ENCODE measurements at regions not wholly inside any gene's neighbourhood (a gene's known extent, or its start where the extent isn't known, plus 50 kb on each side); places are given as distances from the start of the nearest gene placed in this dataset.

GRCh38 chr2:60678551-60678950, 77.5 kb upstream of the PAPOLG start:
- Histone ChIP-seq H3K27ac (ENCODE audit: extremely low read depth, low read depth, low read length) (no peak overlapping the region), H3K36me3 (ENCODE audit: control insufficient read depth in 2 of 2, insufficient read depth in 1 of 2, low read length in 2 of 2) (no peaks in the 10 kb centered on the region), H3K4me1 (ENCODE audit: control insufficient read depth, insufficient read depth, low read length) (no peaks in the 10 kb centered on the region), H3K9me3 (ENCODE audit: control insufficient read depth, insufficient read depth, low read depth, low read length) (no peaks in the 10 kb centered on the region), H3K4me3 (ENCODE audit: low read depth, low read length) (no peak overlapping the region)
- ChIA-PET CTCF (no interaction called here), POLR2A (no interaction called here)
- no peak for TF ChIP-seq GLIS2 (tag by site-specific recombination; IDR thresholded peaks at IDR 0.05)
- no peak for TF ChIP-seq ZNF398 (tag by site-specific recombination; IDR thresholded peaks at IDR 0.05)
- TF ChIP-seq EGR2 (tag by site-specific recombination; IDR thresholded peaks at IDR 0.05; ENCODE audit: low read depth), result no peak
- TF ChIP-seq ZNF600 (tag by site-specific recombination; IDR thresholded peaks at IDR 0.05), result no peak
- TF ChIP-seq ZBTB21 (tag by site-specific recombination; IDR thresholded peaks at IDR 0.05), result no peak
- TF ChIP-seq RBAK (tag by site-specific recombination; IDR thresholded peaks at IDR 0.05), result no peak

- Histone ChIP-seq H3K4me1 (ENCODE audit: control insufficient read depth, insufficient read depth, low read length) (no peaks in the 10 kb centered on the region), H3K4me3 (ENCODE audit: low read depth, low read length) (no peak overlapping the region), H3K9me3 (ENCODE audit: control insufficient read depth, insufficient read depth, low read depth, low read length) (no peaks in the 10 kb centered on the region), H3K36me3 (ENCODE audit: control insufficient read depth in 2 of 2, insufficient read depth in 1 of 2, low read length in 2 of 2) (no peaks in the 10 kb centered on the region), H3K27ac (ENCODE audit: extremely low read depth, low read depth, low read length) (no peak overlapping the region)
- ChIA-PET CTCF (no interaction called here), POLR2A (no interaction called here)
- no peak for TF ChIP-seq ZNF558 (tag by site-specific recombination; IDR thresholded peaks at IDR 0.05)
- no peak for TF ChIP-seq ZNF335 (tag by site-specific recombination; conservative IDR thresholded peaks at IDR 0.05)
- no peak for TF ChIP-seq SP7 (tag by site-specific recombination; IDR thresholded peaks at IDR 0.05)
- no peak for TF ChIP-seq ZNF404 (tag by site-specific recombination; IDR thresholded peaks at IDR 0.05)
- TF ChIP-seq GLIS1 (tag by site-specific recombination; IDR thresholded peaks at IDR 0.05), result no peak
- TF ChIP-seq ZSCAN4 (tag by site-specific recombination; IDR thresholded peaks at IDR 0.05), result no peak
- no peak for TF ChIP-seq ZBTB8A (tag by site-specific recombination; IDR thresholded peaks at IDR 0.05)
- TF ChIP-seq ZNF248 (tag by site-specific recombination; IDR thresholded peaks at IDR 0.05), result no peak
- TF ChIP-seq MYNN (tag by site-specific recombination; IDR thresholded peaks at IDR 0.05; ENCODE audit: borderline replicate concordance), result no peak
- TF ChIP-seq ZBTB11 (tag by site-specific recombination; conservative IDR thresholded peaks at IDR 0.05; ENCODE audit: low read depth), result no peak
- no peak for TF ChIP-seq ZNF544 (tag by site-specific recombination; IDR thresholded peaks at IDR 0.05)
- no peak for TF ChIP-seq AEBP2 (tag by site-specific recombination; IDR thresholded peaks at IDR 0.05; ENCODE audit: borderline replicate concordance)
- no peak for TF ChIP-seq ZNF600 (tag by site-specific recombination; IDR thresholded peaks at IDR 0.05)
- TF ChIP-seq SP3 (tag by site-specific recombination; IDR thresholded peaks at IDR 0.05), result no peak
- no peak for TF ChIP-seq ZNF19 (tag by site-specific recombination; IDR thresholded peaks at IDR 0.05; ENCODE audit: low read depth)
- TF ChIP-seq OVOL3 (tag by site-specific recombination; IDR thresholded peaks at IDR 0.05), result no peak
- TF ChIP-seq PRDM4 (tag by site-specific recombination; IDR thresholded peaks at IDR 0.05), result no peak
- TF ChIP-seq TRIM28 (IDR thresholded peaks at IDR 0.05; ENCODE audit: borderline replicate concordance, low read length), result no peak
- TF ChIP-seq ZBTB20 (tag by site-specific recombination; IDR thresholded peaks at IDR 0.05), result no peak
Measured at GRCh38 chr2:60679036-60679780, 76.9 kb upstream of the PAPOLG start.

Measured in HEK293 (cell line).